Inflammatory macrophage treated with lipopolysaccharide for 1 hour (primary cell): ENCODE measurements at regions not wholly inside any gene's neighbourhood (a gene's known extent, or its start where the extent isn't known, plus 50 kb on each side); places are given as distances from the start of the nearest gene placed in this dataset.

Source experiments
- DNase-seq, 2 donors: peaks; one replicate each; pipeline ENCODE4 v3.0.0-alpha.2; 2020 to 2022

DNA sequence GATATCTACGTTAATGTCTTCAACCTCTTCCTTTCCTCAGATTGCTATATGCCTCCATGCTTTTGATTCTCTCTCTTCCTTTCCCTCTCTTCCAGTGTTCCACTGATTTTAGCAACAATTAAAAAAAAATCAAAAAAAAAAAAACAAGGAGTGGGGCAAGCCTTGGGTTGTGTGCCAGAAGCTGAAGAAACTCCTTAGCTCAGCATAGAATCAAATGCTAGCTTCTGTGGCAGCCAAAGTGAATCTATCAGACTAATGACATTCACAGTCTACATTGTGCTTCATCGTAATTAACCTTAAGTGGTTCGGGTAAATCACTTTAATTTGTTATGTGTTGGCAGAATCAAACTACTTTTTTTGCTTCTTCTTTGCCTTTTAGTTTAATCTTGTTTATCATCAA lies 237.3 kb downstream of the TMEM167A start:
- no peak for DNase-seq

GRCh38 chr5:82835488-82835887 lies 241.7 kb downstream of the TMEM167A start:
- no peak for DNase-seq

- no peak for DNase-seq
These were observed 243.0 kb downstream of the TMEM167A start for GRCh38 chr5:82834151-82834550.

DNA sequence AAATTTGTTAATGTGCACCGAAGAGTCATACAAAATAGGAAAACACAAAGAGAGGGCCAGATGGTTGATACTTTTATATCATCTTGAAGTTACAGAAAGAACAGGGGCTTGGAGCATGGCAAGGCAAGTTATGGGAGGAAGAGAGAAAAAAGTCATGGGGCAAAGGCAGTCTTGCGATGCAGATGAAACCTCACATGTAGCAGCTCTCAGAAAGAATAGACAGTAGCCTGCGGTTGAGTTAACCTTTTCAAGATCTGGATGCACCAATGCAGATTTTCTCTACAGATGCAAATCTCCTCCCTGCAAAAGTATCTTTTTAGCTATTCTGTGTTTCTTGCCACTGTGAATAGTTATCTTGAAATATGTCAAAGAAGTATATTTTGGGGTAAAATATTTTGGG lies 243.9 kb downstream of the TMEM167A start:
- DNase-seq = no peak

- no peak for DNase-seq
These were observed 244.7 kb downstream of the TMEM167A start for GRCh38 chr5:82832445-82832844.

DNA sequence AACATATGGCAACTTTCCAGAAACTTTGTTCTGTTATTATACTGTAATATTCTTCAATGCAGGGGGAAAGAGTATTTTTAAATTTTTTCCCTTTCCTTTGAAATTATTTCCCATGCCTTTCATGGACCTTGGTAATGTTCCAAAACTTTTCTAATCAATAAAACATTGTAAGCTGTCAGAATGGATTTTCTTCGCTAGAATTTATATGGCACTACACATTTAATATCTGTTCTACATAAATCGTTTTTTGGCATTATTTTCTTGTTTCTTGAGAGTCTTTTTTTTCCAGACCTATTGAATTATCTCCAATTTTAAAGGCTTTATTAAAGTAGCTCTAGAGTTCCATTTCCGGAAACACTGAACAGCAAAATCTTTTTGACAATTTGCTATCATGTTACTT lies 249.0 kb downstream of the TMEM167A start:
- DNase-seq = no peak

DNA sequence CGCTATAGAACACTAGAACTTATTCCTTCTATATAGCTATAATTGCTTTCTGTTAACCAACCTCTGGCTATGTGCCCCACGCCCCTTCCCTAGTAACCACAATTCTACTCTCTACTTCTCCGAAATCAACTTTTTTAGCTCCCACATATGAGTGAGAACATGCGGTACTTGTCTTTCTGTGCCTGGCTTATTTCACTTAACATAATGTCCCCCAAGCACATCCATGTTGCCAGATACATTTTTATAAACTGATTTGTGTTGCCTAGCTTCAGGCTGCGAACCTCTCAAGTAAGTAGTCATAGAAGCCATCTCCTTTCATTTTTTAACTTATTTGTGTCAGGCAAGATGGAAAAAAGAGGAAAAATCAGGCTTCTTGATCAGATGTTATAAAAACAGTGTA lies 249.5 kb downstream of the TMEM167A start:
- no peak for DNase-seq

DNA sequence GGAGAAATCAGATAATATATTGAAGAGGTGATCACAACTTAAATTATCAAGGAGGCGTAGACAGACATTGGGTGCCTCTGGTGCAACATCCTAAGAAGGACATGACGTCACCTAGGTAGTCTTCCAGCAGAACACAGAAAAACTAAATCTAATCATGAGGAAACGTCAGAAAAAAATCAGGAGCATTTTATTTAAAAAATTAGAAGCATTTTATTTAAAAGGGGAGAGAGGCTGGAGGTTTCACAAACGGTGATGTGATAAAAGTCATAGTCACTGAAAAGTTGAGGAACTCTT lies 254.6 kb downstream of the TMEM167A start:
- no peak for DNase-seq

GRCh38 chr5:82821846-82822633 lies 255.2 kb downstream of the TMEM167A start:
- DNase-seq = no peak

GRCh38 chr5:82820961-82821845 lies 256.0 kb downstream of the TMEM167A start:
- DNase-seq = no peak

- DNase-seq = no peak
These were observed 257.0 kb downstream of the TMEM167A start for GRCh38 chr5:82820188-82820587.

- no peak for DNase-seq
These were observed 259.1 kb downstream of the TMEM167A start for GRCh38 chr5:82817897-82818676.

DNA sequence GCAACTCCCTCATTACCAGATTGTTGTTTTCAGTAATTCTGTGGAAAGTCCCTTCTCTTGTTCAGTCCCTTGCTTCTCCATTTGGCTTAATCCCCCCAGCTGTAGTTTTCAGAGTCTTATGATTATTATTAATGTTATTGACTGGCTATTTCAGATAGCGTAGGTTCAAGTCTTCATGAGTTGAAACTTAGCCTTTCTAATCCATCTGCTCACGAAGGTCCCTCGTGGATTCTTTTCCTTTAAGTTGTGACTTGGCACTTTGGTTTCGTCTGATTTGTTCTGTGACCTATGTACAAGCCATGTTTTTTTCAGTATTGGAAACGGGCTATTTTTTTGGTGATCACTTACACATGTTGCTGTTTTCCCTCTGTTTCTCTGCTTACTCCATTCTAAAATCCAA lies 260.3 kb downstream of the TMEM167A start:
- DNase-seq = no peak

- no peak for DNase-seq
These were observed 261.3 kb downstream of the TMEM167A start for GRCh38 chr5:82815871-82816270.

GRCh38 chr5:82813861-82814260 lies 263.3 kb downstream of the TMEM167A start:
- no peak for DNase-seq

GRCh38 chr5:82812575-82812974 lies 264.6 kb downstream of the TMEM167A start:
- DNase-seq = peak; percentile 49 to 51

GRCh38 chr5:82811490-82811889 lies 265.7 kb downstream of the TMEM167A start:
- DNase-seq = no peak

- no peak for DNase-seq
These were observed 267.6 kb downstream of the TMEM167A start for GRCh38 chr5:82809420-82810143.

DNA sequence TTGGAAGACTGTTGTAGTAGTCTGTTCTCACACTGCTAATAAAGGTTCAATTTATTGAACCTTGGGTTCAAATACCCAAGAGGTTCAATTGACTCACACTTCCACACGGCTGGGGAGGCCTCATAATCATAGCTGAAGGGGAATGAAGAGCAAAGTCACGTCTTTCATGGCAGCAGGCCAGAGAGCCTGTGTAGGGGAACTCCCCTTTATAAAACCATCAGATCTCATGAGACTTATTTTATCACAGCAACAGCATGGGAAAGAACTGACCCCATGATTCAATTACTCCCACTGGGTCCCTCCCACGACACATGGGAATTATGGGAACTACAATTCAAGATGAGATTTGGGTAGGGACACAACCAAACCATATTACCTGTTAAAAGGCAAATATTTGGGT lies 268.2 kb downstream of the TMEM167A start:
- DNase-seq = no peak

GRCh38 chr5:82807021-82807420 lies 270.2 kb downstream of the TMEM167A start:
- no peak for DNase-seq

- no peak for DNase-seq
These were observed 270.7 kb downstream of the TMEM167A start for GRCh38 chr5:82806513-82806912.

DNA sequence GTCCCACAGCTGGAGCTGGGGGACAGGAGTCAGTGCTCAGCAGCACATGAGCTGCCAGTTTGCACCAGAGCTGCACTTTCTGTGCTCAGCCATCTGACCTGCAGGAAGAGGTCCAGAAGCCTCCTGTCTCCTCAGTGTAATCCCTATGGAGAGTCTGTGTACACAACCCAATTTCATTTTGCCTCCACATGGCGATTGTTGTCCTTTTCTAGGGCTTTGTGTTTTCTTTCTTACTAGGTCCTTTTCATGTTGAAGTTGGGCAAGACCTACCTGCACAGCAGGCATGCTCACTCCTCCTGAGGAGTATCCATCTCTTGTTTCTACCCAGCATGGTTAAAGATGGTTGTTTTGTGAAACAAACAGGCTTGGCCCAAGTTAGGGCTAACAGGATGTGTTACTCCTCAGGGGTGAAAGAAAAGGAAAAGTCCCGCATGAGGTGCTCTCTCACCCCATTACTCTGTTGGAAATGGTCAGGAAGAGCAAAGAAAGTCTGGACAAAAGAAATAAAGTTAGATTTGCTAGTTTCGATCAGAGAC lies 273.0 kb downstream of the TMEM167A start:
- DNase-seq = no peak

GRCh38 chr5:82802954-82803353 lies 274.2 kb downstream of the TMEM167A start:
- no peak for DNase-seq
